GM12878 (cell line): ENCODE measurements at regions not wholly inside any gene's neighbourhood (a gene's known extent, or its start where the extent isn't known, plus 50 kb on each side); places are given as distances from the start of the nearest gene placed in this dataset.

Experiments used
- ATAC-seq: fragments of 200-7000 bp; cut with Tn5 transposase; 3 replicates; pipeline ENCODE4 v1.9.1; 2020; ENCODE audit warnings: mild to moderate bottlenecking, moderate library complexity
- BruUV-seq: library from RNA; stranded (reverse); fragments of 400-500 nt; replicated peaks from 2 replicates; lab custom pipeline; 2021; lab: Mats Ljungman, UMichigan
- CTCF ChIA-PET: fragments of 300-600 bp; sonication (Branson Sonifier 250); formaldehyde crosslinking; extraction: SDS; loops from one replicate; lab custom pipeline; 2021; ENCODE audit warnings: inconsistent platforms; lab: Yijun Ruan, JAX
- POLR2A ChIA-PET: fragments of 350-600 bp; formaldehyde crosslinking; extraction: SDS; loops from one replicate; lab custom pipeline; 2021; ENCODE audit warnings: inconsistent platforms; lab: Charles Lee
- RAD21 ChIA-PET: fragments of 300-600 bp; sonication (Branson Sonifier 250); formaldehyde crosslinking; loops from one replicate; lab custom pipeline; 2023; ENCODE audit warnings: antibody characterized with exemption; ENCODE audit not compliant: unreplicated experiment; lab: Charles Lee
- SMC1A ChIA-PET: fragments of 300-600 bp; sonication (Branson Sonifier 250); formaldehyde crosslinking; loops from one replicate; lab custom pipeline; 2023; ENCODE audit not compliant: unreplicated experiment, uncharacterized antibody; lab: Charles Lee
- DNase-seq: peaks from one replicate; pipeline ENCODE4 v3.0.0-alpha.2; 2011; ENCODE audit warnings: low read depth, low spot score
- FAIRE-seq: peaks from 3 replicates; lab custom pipeline; 2011; peaks lifted over from hg19 to GRCh38; lab: Jason Lieb, UNC
- H2AFZ ChIP-seq: 2 replicates; pipeline ENCODE4 v1.6.0; 2011; ENCODE audit warnings: low read depth, low read length, control low read depth; ENCODE audit not compliant: control insufficient read depth
- H3K27ac ChIP-seq: 2 replicates; pipeline ENCODE4 v1.5.1; 2011; ENCODE audit warnings: control low read depth; ENCODE audit not compliant: control insufficient read depth, insufficient read depth
- H3K27me3 ChIP-seq, 2 experiments: replicated peaks in 1 of 2; 2 replicates each; pipeline versions ENCODE4 v1.6.0 to v1.6.1; 2011; ENCODE audit warnings: low read length in 1 of 2; ENCODE audit not compliant: control insufficient read depth in 2 of 2, insufficient read depth in 2 of 2
- H3K36me3 ChIP-seq, 2 experiments: 2 replicates each; pipeline ENCODE4 v1.5.1; 2011; ENCODE audit warnings: low read length in 1 of 2; ENCODE audit not compliant: control insufficient read depth in 2 of 2, insufficient read depth in 2 of 2
- H3K4me1 ChIP-seq: 2 replicates; pipeline ENCODE4 v1.6.1; 2011; ENCODE audit warnings: mild to moderate bottlenecking, low read length, moderate library complexity, mixed read lengths; ENCODE audit not compliant: control insufficient read depth, insufficient read depth
- H3K4me2 ChIP-seq: 2 replicates; pipeline ENCODE4 v1.6.0; 2011; ENCODE audit warnings: control low read depth; ENCODE audit not compliant: control insufficient read depth, insufficient read depth
- H3K4me3 ChIP-seq: fragments of 200-600 bp; sonication (generic); 2 replicates; pipeline ENCODE4 v1.5.1; 2016
- H3K79me2 ChIP-seq: 2 replicates; pipeline ENCODE4 v1.6.0; 2011; ENCODE audit warnings: low read length; ENCODE audit not compliant: control insufficient read depth, insufficient read depth
- H3K9ac ChIP-seq: 2 replicates; pipeline ENCODE4 v1.8.0; 2011; ENCODE audit warnings: low read length, control low read depth, mixed read lengths; ENCODE audit not compliant: control insufficient read depth, insufficient read depth
- H3K9me3 ChIP-seq: replicated peaks from 3 replicates; pipeline ENCODE4 v1.5.1; 2011; ENCODE audit warnings: mild to moderate bottlenecking, low read length; ENCODE audit not compliant: control insufficient read depth, insufficient read depth
- H4K20me1 ChIP-seq: 2 replicates; pipeline ENCODE4 v1.6.0; 2011; ENCODE audit not compliant: control insufficient read depth, insufficient read depth
- BCL11A ChIP-seq: IDR thresholded peaks from 2 replicates; pipeline ENCODE4 v1.6.1; 2011; ENCODE audit warnings: low read depth, low read length
- CHD1 ChIP-seq: IDR thresholded peaks from 2 replicates; pipeline ENCODE4 v1.6.1; 2012; ENCODE audit warnings: low read depth, low read length, improper control_type of control experiment
- NFIC ChIP-seq: IDR thresholded peaks from 2 replicates; pipeline ENCODE4 v1.6.1; 2012; ENCODE audit warnings: low read depth, mild to moderate bottlenecking, inconsistent platforms, low read length, moderate library complexity
- STAT3 ChIP-seq: IDR thresholded peaks from 2 replicates; pipeline ENCODE4 v1.6.1; 2011; ENCODE audit warnings: low read depth, low read length, improper control_type of control experiment
- SUPT20H ChIP-seq: IDR thresholded peaks from 2 replicates; pipeline ENCODE4 v1.6.1; 2011; ENCODE audit warnings: low read depth, mild to moderate bottlenecking, low read length, moderate library complexity, borderline replicate concordance; ENCODE audit not compliant: control insufficient read depth
- WGBS: methylation state at CpG from one replicate; pipeline ENCODE4 v1.1.6; 2016; ENCODE audit warnings: low lambda C conversion rate; ENCODE audit not compliant: insufficient replicate concordance, insufficient coverage; ENCODE audit errors: missing lambda C conversion rate; 5-methylcytosine and 5-hydroxymethylcytosine counted together
- in situ Hi-C: fragments of 300-500 bp; cut with MboI; formaldehyde crosslinking; loops from 9 replicates; pipeline ENCODE4 v1.14.3; 2018; ENCODE audit warnings: mixed read lengths
- intact Hi-C: fragments of 100-400 bp; cut with micrococcal nuclease; formaldehyde crosslinking; loops from one replicate; pipeline ENCODE4 v1.14.2; 2022; ENCODE audit not compliant: unreplicated experiment
- TF ChIP-seq, protein P1 (sequence below): fragments of 450-650 bp; formaldehyde crosslinking; IDR thresholded peaks from 2 replicates; pipeline ENCODE4 v1.4.0; 2020; ENCODE audit warnings: mild to moderate bottlenecking, moderate library complexity
- TF ChIP-seq, protein P2 (sequence below): fragments of 450-650 bp; IDR thresholded peaks from 2 replicates; pipeline ENCODE4 v1.6.1; 2017; ENCODE audit warnings: mild to moderate bottlenecking
- TF ChIP-seq, protein P3 (sequence below), 3 experiments: IDR thresholded peaks in 2 of 3; conservative IDR thresholded peaks in 1 of 3; 2 replicates each; pipeline ENCODE4 v1.5.1; 2011; ENCODE audit warnings: low read depth in 3 of 3, low read length in 3 of 3, mild to moderate bottlenecking in 3 of 3, control low read depth in 2 of 3, moderate library complexity in 2 of 3, inconsistent platforms in 1 of 3, mixed read lengths in 1 of 3; ENCODE audit not compliant: control insufficient read depth in 2 of 3, insufficient read depth in 1 of 3; ENCODE audit errors: extremely low read depth in 1 of 3

DNA sequence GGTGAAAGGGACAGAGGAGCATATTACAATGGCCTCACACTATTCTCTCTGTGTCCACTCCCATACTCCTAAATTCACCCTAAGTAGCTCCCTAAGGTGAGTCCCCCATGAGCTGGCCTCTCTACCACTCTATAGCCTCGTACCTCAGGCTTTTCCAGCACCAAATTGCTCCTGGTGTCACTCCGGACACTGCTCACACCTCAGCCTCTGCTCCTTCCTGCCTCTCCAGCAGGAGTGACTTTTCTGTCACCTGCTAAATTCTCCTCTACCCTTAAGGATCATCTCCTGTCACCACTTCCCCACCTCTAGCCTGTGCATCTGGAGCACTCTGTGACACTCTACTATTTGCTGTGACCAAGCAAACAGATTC is 65.8 kb upstream of the CAMK1G start:
- BruUV-seq = no TSS peak
- FAIRE-seq = no peak

DNA sequence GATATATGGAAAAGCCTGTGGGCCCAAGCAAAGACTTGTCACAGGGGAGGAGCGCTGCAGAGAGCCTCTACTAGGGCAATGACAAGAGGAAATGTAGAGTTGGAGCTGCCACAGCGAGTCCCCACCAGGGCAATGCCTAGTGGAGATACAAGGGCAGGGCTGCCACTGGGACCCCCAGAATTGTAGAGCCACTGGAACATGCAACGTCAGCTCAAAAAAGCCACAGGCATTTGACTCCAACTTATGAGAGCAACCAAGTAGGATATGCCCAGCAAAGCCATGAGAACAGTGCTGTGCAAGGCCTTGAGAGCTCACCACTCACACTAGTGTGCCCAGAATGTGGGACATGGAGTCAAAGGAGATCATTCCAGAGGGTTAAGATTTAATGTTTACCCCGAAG is 63.7 kb upstream of the CAMK1G start:
- no peak for DNase-seq
- 2% methylated on average over 4 of the region's 4 CpGs for WGBS
- Histone ChIP-seq H3K79me2 (no peaks in the 10 kb centered on the region), H3K4me1 (no peaks in the 10 kb centered on the region), H3K4me2 (no peak overlapping the region), H3K4me3 (no peak overlapping the region), H4K20me1 (no peaks in the 10 kb centered on the region), H3K27ac (no peak overlapping the region), H2AFZ (no peak overlapping the region), H3K9ac (no peak overlapping the region), H3K27me3 (no peaks in the 10 kb centered on the region; a peak in 1 of 4 replicates), H3K9me3 (no peaks in the 10 kb centered on the region), H3K36me3 (no peaks in the 10 kb centered on the region)
- SMC1A ChIA-PET = no interaction called here
- in situ Hi-C loops (no loop called here), intact Hi-C loops (no loop called here)
- POLR2A ChIA-PET = no interaction called here
- no peak for FAIRE-seq
- BruUV-seq = no TSS peak
- CTCF ChIA-PET = no interaction called here
- RAD21 ChIA-PET = no interaction called here
- no peak for ATAC-seq
- TF ChIP-seq, protein P1, sequence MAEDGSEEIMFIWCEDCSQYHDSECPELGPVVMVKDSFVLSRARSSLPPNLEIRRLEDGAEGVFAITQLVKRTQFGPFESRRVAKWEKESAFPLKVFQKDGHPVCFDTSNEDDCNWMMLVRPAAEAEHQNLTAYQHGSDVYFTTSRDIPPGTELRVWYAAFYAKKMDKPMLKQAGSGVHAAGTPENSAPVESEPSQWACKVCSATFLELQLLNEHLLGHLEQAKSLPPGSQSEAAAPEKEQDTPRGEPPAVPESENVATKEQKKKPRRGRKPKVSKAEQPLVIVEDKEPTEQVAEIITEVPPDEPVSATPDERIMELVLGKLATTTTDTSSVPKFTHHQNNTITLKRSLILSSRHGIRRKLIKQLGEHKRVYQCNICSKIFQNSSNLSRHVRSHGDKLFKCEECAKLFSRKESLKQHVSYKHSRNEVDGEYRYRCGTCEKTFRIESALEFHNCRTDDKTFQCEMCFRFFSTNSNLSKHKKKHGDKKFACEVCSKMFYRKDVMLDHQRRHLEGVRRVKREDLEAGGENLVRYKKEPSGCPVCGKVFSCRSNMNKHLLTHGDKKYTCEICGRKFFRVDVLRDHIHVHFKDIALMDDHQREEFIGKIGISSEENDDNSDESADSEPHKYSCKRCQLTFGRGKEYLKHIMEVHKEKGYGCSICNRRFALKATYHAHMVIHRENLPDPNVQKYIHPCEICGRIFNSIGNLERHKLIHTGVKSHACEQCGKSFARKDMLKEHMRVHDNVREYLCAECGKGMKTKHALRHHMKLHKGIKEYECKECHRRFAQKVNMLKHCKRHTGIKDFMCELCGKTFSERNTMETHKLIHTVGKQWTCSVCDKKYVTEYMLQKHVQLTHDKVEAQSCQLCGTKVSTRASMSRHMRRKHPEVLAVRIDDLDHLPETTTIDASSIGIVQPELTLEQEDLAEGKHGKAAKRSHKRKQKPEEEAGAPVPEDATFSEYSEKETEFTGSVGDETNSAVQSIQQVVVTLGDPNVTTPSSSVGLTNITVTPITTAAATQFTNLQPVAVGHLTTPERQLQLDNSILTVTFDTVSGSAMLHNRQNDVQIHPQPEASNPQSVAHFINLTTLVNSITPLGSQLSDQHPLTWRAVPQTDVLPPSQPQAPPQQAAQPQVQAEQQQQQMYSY (CRISPR knock-in tag) = no peak
- TF ChIP-seq, protein P2, sequence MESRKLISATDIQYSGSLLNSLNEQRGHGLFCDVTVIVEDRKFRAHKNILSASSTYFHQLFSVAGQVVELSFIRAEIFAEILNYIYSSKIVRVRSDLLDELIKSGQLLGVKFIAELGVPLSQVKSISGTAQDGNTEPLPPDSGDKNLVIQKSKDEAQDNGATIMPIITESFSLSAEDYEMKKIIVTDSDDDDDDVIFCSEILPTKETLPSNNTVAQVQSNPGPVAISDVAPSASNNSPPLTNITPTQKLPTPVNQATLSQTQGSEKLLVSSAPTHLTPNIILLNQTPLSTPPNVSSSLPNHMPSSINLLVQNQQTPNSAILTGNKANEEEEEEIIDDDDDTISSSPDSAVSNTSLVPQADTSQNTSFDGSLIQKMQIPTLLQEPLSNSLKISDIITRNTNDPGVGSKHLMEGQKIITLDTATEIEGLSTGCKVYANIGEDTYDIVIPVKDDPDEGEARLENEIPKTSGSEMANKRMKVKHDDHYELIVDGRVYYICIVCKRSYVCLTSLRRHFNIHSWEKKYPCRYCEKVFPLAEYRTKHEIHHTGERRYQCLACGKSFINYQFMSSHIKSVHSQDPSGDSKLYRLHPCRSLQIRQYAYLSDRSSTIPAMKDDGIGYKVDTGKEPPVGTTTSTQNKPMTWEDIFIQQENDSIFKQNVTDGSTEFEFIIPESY = no peak
- no peak for TF ChIP-seq NFIC

More for the DNA sequence above, 65.8 kb upstream of the CAMK1G start:
- H4K20me1 ChIP-seq = no peaks in the 10 kb centered on the region
- ATAC-seq = no peak
- SMC1A ChIA-PET = no interaction called here
- in situ Hi-C loops = no loop called here
- no peak for TF ChIP-seq SUPT20H
- no peak for TF ChIP-seq STAT3
- TF ChIP-seq, protein P3, sequence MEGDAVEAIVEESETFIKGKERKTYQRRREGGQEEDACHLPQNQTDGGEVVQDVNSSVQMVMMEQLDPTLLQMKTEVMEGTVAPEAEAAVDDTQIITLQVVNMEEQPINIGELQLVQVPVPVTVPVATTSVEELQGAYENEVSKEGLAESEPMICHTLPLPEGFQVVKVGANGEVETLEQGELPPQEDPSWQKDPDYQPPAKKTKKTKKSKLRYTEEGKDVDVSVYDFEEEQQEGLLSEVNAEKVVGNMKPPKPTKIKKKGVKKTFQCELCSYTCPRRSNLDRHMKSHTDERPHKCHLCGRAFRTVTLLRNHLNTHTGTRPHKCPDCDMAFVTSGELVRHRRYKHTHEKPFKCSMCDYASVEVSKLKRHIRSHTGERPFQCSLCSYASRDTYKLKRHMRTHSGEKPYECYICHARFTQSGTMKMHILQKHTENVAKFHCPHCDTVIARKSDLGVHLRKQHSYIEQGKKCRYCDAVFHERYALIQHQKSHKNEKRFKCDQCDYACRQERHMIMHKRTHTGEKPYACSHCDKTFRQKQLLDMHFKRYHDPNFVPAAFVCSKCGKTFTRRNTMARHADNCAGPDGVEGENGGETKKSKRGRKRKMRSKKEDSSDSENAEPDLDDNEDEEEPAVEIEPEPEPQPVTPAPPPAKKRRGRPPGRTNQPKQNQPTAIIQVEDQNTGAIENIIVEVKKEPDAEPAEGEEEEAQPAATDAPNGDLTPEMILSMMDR (IDR thresholded peaks at IDR 0.05 in 2 of 3, conservative IDR thresholded peaks at IDR 0.05 in 1 of 3; ENCODE audit: control insufficient read depth in 2 of 3, extremely low read depth in 1 of 3, insufficient read depth in 1 of 3, low read depth in 3 of 3, low read length in 3 of 3) = no peak
- no peak for TF ChIP-seq CHD1
- no peak for TF ChIP-seq BCL11A
- TF ChIP-seq, all 136 proteins: peak for 0
- H2AFZ ChIP-seq = no peak overlapping the region
- H3K36me3 ChIP-seq = no peaks in the 10 kb centered on the region
- intact Hi-C loops = no loop called here
- H3K4me2 ChIP-seq = no peak overlapping the region
- H3K27me3 ChIP-seq = no peaks in the 10 kb centered on the region; a peak in 1 of 4 replicates
- no peak for DNase-seq
- POLR2A ChIA-PET = no interaction called here
- no peak overlapping the region for H3K4me3 ChIP-seq
- no peaks in the 10 kb centered on the region for H3K4me1 ChIP-seq
- H3K79me2 ChIP-seq = no peaks in the 10 kb centered on the region
- H3K27ac ChIP-seq = no peak overlapping the region
- RAD21 ChIA-PET = no interaction called here
- no peaks in the 10 kb centered on the region for H3K9me3 ChIP-seq
- CTCF ChIA-PET = interaction anchor here (1.6 kb wide), 1 partner anchor 51 kb away, joined by 4 read pairs; no protein-coding TSS in a partner anchor
- 46% methylated on average over 2 of the region's 2 CpGs for WGBS
- no peak overlapping the region for H3K9ac ChIP-seq
